ENCODE measurements at regions not wholly inside any gene's neighbourhood (a gene's known extent, or its start where the extent isn't known, plus 50 kb on each side); places are given as distances from the start of the nearest gene placed in this dataset.

GRCh38 chr3:44058868-44059203 lies 182.8 kb upstream of the TOPAZ1 start:
- DNase-seq = no peak

GRCh38 chr3:44060164-44060563 lies 181.5 kb upstream of the TOPAZ1 start:
- no peak for DNase-seq

DNA sequence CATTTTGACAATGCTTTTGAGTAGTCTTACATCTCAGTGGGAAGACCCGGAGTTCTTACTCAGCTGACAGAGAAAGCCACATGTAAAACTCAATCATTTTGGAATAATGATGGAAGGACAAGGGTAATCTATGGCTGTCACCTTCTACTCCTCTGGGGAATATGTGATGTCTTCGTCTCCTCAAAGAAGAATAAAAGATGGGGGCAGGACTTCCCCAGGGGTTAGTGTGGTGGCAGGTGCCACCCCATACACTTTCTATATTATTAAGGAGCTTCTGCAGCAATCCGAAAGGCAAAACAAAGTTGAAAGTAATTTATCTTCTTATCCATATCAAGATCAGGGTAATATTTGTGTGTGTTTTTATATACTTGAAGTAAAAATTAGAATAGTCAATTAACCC lies 180.4 kb upstream of the TOPAZ1 start:
- DNase-seq = no peak

DNA sequence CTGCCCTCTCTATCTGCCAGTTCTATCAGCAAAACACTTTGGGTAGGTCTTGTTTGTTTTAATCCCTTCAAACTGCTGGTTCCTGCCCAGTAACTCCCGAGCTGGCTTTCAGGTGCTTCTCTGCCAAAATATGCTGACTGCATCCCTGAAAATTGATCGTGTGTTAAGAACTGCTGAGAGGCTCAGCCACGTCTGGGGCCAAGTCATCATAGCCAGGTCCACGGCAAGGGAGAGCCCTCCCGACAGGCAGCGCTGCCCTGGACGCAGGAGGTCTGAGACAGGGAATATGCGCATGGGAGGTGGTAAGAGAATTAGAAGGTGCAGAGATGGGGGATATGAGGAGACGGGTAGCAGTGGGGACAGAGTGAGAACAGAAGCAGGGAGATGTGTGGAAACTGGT lies 179.7 kb upstream of the TOPAZ1 start:
- no peak for DNase-seq

DNA sequence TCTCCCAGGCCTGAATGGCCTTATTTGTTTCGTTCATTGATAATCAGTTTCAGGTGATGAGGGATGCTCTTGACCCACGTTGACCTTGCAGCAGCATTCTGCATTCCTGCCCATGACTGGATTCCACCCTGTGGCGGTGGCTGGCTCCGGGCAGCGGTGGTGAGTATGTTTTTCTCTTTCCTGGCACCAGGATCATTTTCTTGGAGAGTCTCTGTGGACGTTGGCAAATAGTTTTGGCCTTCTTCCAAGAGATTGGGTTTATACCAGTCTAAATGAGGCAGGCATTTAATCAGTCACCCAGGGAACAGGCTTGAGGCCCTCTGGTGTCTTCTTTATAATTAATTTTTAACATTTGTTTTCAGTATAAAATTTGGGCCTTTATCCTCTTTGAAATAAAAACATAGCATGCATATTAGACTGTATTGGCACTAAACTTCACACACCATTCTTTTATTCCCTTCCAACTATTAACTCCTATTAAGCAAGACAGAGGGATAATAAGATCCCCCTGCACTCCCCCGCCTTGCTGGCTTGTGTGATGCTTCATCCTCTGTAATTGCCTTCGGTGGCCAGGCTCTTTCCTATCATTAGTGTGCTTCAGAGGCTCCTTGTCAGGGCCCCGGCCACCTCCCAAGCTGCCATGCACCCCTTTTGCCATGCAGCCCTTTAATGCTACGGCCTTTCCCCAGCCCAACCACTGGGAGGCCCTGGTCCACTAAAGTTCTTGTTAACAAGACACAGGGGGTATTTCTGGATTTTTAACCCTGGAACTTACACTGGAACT lies 176.2 kb upstream of the TOPAZ1 start:
- DNase-seq = no peak

- no peak for DNase-seq
Observed at GRCh38 chr3:44066806-44067205, 174.9 kb upstream of the TOPAZ1 start.

- DNase-seq = no peak
Observed at GRCh38 chr3:44067431-44067830, 174.3 kb upstream of the TOPAZ1 start.

GRCh38 chr3:44068753-44069152 lies 172.9 kb upstream of the TOPAZ1 start:
- no peak for DNase-seq

GRCh38 chr3:44069276-44069675 lies 172.4 kb upstream of the TOPAZ1 start:
- DNase-seq = no peak

DNA sequence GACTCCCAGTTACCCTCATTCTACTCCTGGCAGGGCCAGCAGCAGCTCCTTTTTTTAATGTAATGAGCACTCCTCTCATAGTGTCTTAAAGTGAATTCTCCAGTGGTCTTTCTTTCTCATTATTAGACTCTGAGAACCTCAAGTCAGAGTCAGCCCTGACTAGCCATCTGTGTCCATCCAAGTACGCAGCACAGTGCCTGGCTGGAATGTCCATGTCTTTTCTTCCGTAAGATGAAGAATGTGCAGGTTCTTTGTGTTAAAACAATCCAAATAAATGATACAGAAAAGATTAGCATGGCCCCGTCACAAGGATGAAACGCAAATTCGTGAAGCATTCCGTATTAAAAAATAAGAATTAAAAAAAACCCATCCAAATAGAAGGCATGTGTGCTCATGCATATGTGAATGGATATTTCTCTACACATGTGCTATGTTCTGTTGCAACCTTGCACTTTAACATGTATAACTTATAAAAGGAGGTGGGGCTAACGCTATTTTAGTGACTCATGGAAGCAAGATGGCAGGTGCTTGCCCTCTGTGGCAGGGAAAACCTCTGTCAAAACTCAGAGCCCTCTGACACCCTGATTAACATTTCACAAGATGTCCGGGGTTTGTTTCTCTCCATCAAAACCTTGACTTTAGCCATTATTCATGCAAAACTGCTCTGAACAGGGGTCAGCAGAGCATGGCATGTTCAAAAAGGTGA lies 170.7 kb upstream of the TOPAZ1 start:
- DNase-seq = no peak

DNA sequence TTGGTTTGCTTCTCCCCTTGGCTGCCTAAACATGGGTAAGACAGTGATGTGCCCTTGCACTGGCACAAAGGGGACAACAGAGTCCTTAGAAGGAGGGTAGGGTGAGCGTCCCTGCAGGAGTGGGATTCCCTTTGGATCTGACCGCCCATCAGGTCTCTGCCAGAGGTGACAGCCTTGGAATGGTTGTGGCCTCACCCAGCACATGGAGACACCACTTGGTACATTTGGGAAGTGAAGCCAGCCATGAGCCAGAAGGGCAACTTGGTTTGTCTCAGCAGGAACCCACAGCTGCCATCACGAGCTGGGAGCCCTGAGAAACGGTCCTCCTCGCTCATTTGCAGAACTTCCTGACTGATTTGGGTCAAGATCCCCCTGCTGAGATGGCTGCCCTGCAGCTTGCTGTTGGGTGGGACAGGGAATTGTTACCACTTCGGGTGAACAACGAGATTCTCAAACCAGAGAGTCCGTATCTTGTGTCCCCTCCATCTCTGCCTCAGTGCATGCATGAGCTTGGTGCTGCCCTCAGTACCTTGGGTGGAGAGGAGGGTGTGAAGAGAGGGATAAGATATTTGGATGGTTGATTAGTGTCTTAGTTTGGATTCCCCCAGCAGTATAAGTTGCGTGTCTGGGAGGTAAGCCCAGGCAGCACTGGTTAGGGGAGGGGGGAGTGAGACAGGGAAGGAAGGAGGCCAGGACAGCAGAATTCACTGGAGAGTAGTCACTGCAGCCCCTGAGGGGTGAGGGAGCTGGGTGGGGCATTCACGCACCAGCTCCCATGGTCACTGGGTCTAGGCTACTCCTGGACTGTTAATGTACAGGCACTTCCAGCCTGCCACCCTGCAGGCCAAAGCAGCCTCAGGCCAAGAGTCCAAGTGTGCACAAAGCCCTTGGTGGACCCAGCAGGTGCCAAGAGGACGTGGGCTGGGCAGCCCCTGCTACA lies 168.8 kb upstream of the TOPAZ1 start:
- DNase-seq = no peak

GRCh38 chr3:44074181-44074580 lies 167.5 kb upstream of the TOPAZ1 start:
- no peak for DNase-seq

DNA sequence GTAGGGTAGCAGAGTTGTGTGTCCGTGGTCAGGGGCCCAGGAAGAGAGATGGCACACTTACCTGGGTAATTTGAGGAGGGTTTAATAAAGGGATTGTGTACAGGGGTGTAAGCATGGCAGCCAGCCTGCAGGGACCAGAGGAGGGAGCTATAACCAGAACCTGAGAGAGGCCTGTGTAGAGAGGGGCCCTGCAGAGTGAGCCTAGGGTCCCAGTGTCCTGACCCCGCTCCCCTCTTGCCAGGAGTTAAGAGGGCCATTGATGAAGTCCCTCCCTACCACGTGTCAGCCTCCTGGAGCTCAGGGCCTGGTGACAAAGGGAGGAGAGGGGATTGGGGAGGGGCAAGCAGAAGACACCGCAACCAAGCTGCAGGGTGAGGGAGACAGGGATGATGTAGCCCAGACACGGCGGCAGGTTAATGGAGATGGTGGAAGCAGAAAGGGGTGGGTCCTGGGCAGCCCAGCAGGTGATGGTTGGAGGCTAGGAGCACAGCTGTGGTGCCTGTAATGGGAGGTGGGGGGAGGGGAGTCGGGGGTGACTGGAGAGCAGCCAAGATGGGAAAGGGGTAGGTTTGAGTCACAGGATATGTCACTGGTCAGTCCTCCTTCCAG lies 165.4 kb upstream of the TOPAZ1 start:
- DNase-seq = no peak

- no peak for DNase-seq
Observed at GRCh38 chr3:44077267-44077666, 164.4 kb upstream of the TOPAZ1 start.

DNA sequence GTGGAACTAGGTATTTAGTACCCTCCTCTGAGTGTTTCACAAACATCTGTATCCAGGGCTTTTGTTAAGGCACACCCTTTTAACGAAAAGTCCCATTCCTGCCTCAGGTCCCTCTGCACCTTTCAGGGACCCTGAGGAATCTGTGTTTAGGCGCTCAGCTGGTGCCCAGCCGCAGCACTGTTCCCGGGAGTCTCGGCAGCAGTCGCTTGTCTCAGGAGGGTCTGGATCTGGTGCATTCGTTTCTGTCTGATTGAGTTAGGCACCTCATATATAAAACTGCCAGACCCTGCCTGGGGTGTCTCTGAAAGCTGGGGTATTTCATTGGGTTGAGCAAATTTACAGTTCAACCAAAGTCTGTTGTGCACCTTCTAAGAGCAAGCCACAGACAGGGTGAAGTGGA lies 162.8 kb upstream of the TOPAZ1 start:
- no peak for DNase-seq

GRCh38 chr3:44079916-44080315 lies 161.8 kb upstream of the TOPAZ1 start:
- DNase-seq = no peak

GRCh38 chr3:44080474-44081072 lies 161.1 kb upstream of the TOPAZ1 start:
- no peak for DNase-seq

GRCh38 chr3:44090036-44090435 lies 151.7 kb upstream of the TOPAZ1 start:
- DNase-seq = no peak

DNA sequence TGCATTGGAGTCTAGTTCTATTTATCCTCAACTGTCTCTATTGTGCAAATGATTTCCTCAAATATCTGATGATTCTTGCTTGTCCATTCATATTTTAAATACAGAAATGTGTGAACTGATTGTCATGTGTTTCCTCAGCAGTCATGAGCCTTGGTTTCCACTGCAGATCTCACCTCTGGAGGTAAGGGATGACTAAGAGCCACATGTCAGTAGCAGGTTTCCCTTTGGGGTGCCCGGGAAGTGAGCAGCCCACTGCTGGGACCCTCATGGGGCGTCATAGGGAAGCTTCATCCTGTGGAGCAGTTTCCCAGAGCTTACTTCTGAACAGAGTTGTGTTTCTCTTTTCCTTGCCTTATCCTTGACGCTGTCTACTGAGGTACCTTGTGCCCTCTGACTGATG lies 149.2 kb upstream of the TOPAZ1 start:
- DNase-seq = no peak

DNA sequence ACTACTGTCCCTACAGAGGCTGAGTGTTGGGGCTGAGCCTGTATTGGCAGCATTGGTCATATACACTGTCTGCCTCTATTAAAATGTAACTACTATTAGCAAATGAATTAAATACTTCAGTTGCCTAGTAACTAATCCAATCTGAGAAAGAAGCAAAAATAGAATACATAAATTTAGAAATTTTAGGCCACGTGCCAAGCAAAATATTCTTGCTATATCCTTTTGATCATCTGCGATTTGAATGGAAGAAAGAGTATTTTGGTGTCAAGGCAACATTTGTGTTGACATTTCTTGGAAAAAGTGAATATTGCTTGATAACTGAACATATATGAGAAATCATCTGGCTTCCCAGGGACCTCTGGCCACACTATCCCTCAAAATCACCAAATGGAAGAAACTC lies 148.2 kb upstream of the TOPAZ1 start:
- no peak for DNase-seq

GRCh38 chr3:44098656-44099415 lies 142.8 kb upstream of the TOPAZ1 start:
- no peak for DNase-seq

Measured in hematopoietic multipotent progenitor cell treated with erythropoietin and hydrocortisone succinate and interleukin-3 and kit ligand, for 8 days (in vitro differentiated cells).